Heart left ventricle (tissue), 13 donors: ENCODE measurements at regions not wholly inside any gene's neighbourhood (a gene's known extent, or its start where the extent isn't known, plus 50 kb on each side); places are given as distances from the start of the nearest gene placed in this dataset.

Experiments
- POLR2A ChIP-seq, 2 donors: fragments of 450-650 bp; IDR thresholded peaks; one replicate each; pipeline ENCODE4 v1.6.1; 2017; ENCODE audit warnings: antibody characterized with exemption in 2 of 2, mild to moderate bottlenecking in 2 of 2, moderate library complexity in 2 of 2
- TF ChIP-seq, protein P1 (sequence below), 12 donors: fragments of 200-600 bp; sonication (generic) in 4 of 12; IDR thresholded peaks; one replicate each; pipeline versions ENCODE4 v1.5.0 to v1.8.0; 2018 to 2022; ENCODE audit warnings: antibody characterized with exemption in 12 of 12, mild to moderate bottlenecking in 5 of 12
- donor health status: ischemic (EF 13 %, LVEDD 7.1; RV severe dilation, severe dysfunction).
- donor health status: DM: no; HTN: yes; CAD: no.
- donor health status: DM: no; HTN: no; CAD: no.
- donor health status: ischemic (EF 25% LVEDD 6.9; RV normal size, moderate dysfunction).
- donor health status: ischemic (EF 25% LVEDD 5.7; RV mildly dilated, moderate dysfunction).
- donor health status: ischemic (EF 35%, LVEDD 5.7; RV mildly dilated, moderate dysfunction).
- donor health status: nonischemic (EF 11% LVEDD 7.7; RV severe dilation, severe dysfunction).
- donor health status: DM: yes; HTN: yes; CAD: no.
- donor health status: PGD.
- donor health status: ischemic (EF 29% LVEDD 5.4; RV normal size, mild dysfunction).
- donor health status: nonischemic (EF 23%, LVEDD 6.1; RV moderate dilation, normal function).

DNA sequence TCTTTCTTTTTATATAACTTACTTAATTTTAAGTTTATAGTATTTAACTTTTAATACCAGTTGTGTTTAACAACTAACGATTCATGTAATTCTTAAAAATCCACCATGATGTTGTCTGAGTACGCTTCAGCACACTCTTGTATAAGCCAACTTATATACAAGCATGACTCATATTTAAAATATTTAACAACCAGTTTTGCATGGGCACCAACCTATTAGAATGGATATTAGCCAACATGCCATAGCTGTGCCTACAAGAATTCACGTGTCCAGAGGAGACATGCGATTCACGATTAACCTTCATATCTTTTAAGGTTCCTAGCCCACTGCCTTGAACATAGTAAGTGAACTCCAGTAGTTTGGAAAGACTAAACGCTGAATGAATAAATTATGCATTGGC, 1023.2 kb downstream of the TBL1XR1 start:
- TF ChIP-seq, protein P1, sequence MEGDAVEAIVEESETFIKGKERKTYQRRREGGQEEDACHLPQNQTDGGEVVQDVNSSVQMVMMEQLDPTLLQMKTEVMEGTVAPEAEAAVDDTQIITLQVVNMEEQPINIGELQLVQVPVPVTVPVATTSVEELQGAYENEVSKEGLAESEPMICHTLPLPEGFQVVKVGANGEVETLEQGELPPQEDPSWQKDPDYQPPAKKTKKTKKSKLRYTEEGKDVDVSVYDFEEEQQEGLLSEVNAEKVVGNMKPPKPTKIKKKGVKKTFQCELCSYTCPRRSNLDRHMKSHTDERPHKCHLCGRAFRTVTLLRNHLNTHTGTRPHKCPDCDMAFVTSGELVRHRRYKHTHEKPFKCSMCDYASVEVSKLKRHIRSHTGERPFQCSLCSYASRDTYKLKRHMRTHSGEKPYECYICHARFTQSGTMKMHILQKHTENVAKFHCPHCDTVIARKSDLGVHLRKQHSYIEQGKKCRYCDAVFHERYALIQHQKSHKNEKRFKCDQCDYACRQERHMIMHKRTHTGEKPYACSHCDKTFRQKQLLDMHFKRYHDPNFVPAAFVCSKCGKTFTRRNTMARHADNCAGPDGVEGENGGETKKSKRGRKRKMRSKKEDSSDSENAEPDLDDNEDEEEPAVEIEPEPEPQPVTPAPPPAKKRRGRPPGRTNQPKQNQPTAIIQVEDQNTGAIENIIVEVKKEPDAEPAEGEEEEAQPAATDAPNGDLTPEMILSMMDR (IDR thresholded peaks at IDR 0.05), result no peak
- no peak for TF ChIP-seq POLR2A (IDR thresholded peaks at IDR 0.05)
